PC-3 (cell line): ENCODE measurements at regions not wholly inside any gene's neighbourhood (a gene's known extent, or its start where the extent isn't known, plus 50 kb on each side); places are given as distances from the start of the nearest gene placed in this dataset.

Source experiments
- CTCF ChIP-seq: fragments of 300-600 bp; sonication (generic); conservative IDR thresholded peaks from 2 replicates; pipeline ENCODE4 v1.5.1; 2017; ENCODE audit warnings: antibody characterized with exemption, low read depth, mild to moderate bottlenecking, low read length
- EZH2 ChIP-seq: fragments of 300-600 bp; sonication (generic); IDR thresholded peaks from one replicate; pipeline ENCODE4 v1.6.1; 2017; ENCODE audit warnings: antibody characterized with exemption, mild to moderate bottlenecking, low read length; ENCODE audit not compliant: unreplicated experiment
- EZH2phosphoT487 ChIP-seq: fragments of 300-600 bp; sonication (generic); IDR thresholded peaks from 2 replicates; pipeline ENCODE4 v1.6.1; 2018; ENCODE audit warnings: mild to moderate bottlenecking, antibody characterized with exemption, low read length, borderline replicate concordance

GRCh38 chr4:156472624-156473023, 499.0 kb downstream of the PDGFC start:
- TF ChIP-seq CTCF (no peak), EZH2 (no peak), EZH2phosphoT487 (no peak)
